ENCODE measurements at regions not wholly inside any gene's neighbourhood (a gene's known extent, or its start where the extent isn't known, plus 50 kb on each side); places are given as distances from the start of the nearest gene placed in this dataset.

DNA sequence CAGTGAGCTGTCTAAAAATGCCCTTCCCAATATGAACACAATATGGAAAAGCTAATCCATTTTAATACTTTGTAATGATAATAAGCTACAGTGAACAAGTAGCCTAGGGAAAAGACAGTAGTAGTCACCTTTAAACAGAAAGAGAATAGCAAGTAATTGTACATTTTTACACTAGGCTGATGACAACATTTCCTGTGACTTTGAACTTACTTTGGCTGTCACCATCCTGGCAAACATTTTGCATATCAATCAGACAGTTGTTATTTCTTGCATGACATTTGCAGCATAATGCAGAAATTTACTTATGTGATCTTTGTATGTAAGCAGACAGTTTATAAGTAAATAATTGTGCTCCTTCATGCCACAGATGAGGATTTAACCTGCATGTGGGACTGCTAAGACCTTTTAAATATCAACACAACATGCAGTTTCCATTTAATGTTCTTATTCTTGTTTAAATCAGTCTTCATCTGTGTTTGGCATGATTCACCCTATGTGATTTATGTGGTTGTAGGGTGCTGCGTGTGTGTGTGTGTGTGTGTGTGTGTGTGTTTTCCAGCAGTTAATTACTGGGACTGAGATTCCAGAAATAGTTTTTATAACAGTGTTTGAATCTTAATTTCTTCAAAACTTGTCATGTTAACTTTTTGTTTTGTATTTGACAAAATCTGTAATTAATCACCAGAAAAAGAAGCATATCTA, 997.1 kb upstream of the ARRDC3 start:
- TF ChIP-seq CREB1 (CRISPR knock-in tag; IDR thresholded peaks at IDR 0.05) (no peak), CTCF (IDR thresholded peaks at IDR 0.05) (no peak), GABPB1 (CRISPR knock-in tag; IDR thresholded peaks at IDR 0.05) (no peak), NFE2L1 (CRISPR knock-in tag; IDR thresholded peaks at IDR 0.05) (no peak), ESRRA (CRISPR knock-in tag; IDR thresholded peaks at IDR 0.05; ENCODE audit: borderline replicate concordance) (no peak), FOXP1 (CRISPR knock-in tag; IDR thresholded peaks at IDR 0.05; ENCODE audit: borderline replicate concordance) (no peak), SOX15 (CRISPR knock-in tag; IDR thresholded peaks at IDR 0.05) (no peak), NFYB (CRISPR knock-in tag; conservative IDR thresholded peaks at IDR 0.05; ENCODE audit: low read depth) (no peak)
- TF ChIP-seq, protein P1, sequence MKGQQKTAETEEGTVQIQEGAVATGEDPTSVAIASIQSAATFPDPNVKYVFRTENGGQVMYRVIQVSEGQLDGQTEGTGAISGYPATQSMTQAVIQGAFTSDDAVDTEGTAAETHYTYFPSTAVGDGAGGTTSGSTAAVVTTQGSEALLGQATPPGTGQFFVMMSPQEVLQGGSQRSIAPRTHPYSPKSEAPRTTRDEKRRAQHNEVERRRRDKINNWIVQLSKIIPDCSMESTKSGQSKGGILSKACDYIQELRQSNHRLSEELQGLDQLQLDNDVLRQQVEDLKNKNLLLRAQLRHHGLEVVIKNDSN (CRISPR knock-in tag; IDR thresholded peaks at IDR 0.05) = no peak
- TF ChIP-seq, protein P2, sequence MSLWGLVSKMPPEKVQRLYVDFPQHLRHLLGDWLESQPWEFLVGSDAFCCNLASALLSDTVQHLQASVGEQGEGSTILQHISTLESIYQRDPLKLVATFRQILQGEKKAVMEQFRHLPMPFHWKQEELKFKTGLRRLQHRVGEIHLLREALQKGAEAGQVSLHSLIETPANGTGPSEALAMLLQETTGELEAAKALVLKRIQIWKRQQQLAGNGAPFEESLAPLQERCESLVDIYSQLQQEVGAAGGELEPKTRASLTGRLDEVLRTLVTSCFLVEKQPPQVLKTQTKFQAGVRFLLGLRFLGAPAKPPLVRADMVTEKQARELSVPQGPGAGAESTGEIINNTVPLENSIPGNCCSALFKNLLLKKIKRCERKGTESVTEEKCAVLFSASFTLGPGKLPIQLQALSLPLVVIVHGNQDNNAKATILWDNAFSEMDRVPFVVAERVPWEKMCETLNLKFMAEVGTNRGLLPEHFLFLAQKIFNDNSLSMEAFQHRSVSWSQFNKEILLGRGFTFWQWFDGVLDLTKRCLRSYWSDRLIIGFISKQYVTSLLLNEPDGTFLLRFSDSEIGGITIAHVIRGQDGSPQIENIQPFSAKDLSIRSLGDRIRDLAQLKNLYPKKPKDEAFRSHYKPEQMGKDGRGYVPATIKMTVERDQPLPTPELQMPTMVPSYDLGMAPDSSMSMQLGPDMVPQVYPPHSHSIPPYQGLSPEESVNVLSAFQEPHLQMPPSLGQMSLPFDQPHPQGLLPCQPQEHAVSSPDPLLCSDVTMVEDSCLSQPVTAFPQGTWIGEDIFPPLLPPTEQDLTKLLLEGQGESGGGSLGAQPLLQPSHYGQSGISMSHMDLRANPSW (CRISPR knock-in tag; conservative IDR thresholded peaks at IDR 0.05; ENCODE audit: low read depth) = no peak
- TF ChIP-seq, protein P3, sequence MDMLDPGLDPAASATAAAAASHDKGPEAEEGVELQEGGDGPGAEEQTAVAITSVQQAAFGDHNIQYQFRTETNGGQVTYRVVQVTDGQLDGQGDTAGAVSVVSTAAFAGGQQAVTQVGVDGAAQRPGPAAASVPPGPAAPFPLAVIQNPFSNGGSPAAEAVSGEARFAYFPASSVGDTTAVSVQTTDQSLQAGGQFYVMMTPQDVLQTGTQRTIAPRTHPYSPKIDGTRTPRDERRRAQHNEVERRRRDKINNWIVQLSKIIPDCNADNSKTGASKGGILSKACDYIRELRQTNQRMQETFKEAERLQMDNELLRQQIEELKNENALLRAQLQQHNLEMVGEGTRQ (CRISPR knock-in tag; IDR thresholded peaks at IDR 0.05) = no peak
